Uterus (tissue), 3 donors: ENCODE measurements at regions not wholly inside any gene's neighbourhood (a gene's known extent, or its start where the extent isn't known, plus 50 kb on each side); places are given as distances from the start of the nearest gene placed in this dataset.

Experiments
- DNase-seq, 2 donors: peaks; one replicate each; pipeline ENCODE4 v3.0.0-alpha.2; 2019 to 2020
- H3K27ac ChIP-seq, 2 donors: fragments of 200-600 bp; sonication (generic); 1 replicate in 1 of 2; 2 replicates in 1 of 2; pipeline ENCODE4 v1.5.1; 2016 to 2018
- H3K27me3 ChIP-seq, 2 donors: fragments of 200-600 bp; sonication (generic); one replicate each; pipeline ENCODE4 v1.5.1; 2018 to 2019; ENCODE audit warnings: control low read depth in 1 of 2
- H3K36me3 ChIP-seq, 2 donors: fragments of 200-600 bp; sonication (generic); one replicate each; pipeline ENCODE4 v1.5.1; 2019; ENCODE audit warnings: control low read depth in 1 of 2
- H3K4me1 ChIP-seq, 2 donors: fragments of 200-600 bp; sonication (generic); one replicate each; pipeline ENCODE4 v1.5.1; 2018 to 2019; ENCODE audit warnings: control low read depth in 1 of 2
- H3K4me3 ChIP-seq, 2 donors: fragments of 200-600 bp; sonication (generic); 1 replicate in 1 of 2; 2 replicates in 1 of 2; pipeline ENCODE4 v1.5.1; 2018 to 2019; ENCODE audit warnings: mild to moderate bottlenecking in 1 of 2
- H3K9me3 ChIP-seq, 2 donors: fragments of 200-600 bp; sonication (generic); one replicate each; pipeline ENCODE4 v1.5.1; 2019; ENCODE audit warnings: control low read depth in 1 of 2
- CTCF ChIP-seq, 4 experiments: fragments of 200-600 bp in 2 of 4; fragments of 450-650 bp in 2 of 4; sonication (generic) in 2 of 4; IDR thresholded peaks; one replicate each; pipeline ENCODE4 v1.5.1; 2016 to 2019; ENCODE audit warnings: antibody characterized with exemption in 4 of 4, mild to moderate bottlenecking in 2 of 4, moderate library complexity in 1 of 4
- POLR2A ChIP-seq, 2 donors: fragments of 450-650 bp; IDR thresholded peaks; one replicate each; pipeline ENCODE4 v1.6.1; 2016; ENCODE audit warnings: antibody characterized with exemption in 2 of 2, mild to moderate bottlenecking in 1 of 2, moderate library complexity in 1 of 2
- intact Hi-C: fragments of 100-400 bp; cut with DNase I; formaldehyde crosslinking; loops from one replicate; pipeline ENCODE4 v1.15.1; 2023; ENCODE audit warnings: low total_unique reads
- donor health status: DM: yes; HTN: yes; CAD: no.

GRCh38 chr14:98069712-98070171 lies 1202.3 kb downstream of the BCL11B start:
- no peak for DNase-seq
- Histone ChIP-seq H3K27ac (no peak overlapping the region), H3K4me3 (no peak overlapping the region), H3K36me3 (no peaks in the 10 kb centered on the region), H3K27me3 (no peaks in the 10 kb centered on the region), H3K9me3 (no peaks in the 10 kb centered on the region), H3K4me1 (no peaks in the 10 kb centered on the region)
- intact Hi-C loops = no loop called here
- TF ChIP-seq CTCF (IDR thresholded peaks at IDR 0.05) = no peak
- no peak for TF ChIP-seq POLR2A (IDR thresholded peaks at IDR 0.05)

- Histone ChIP-seq H3K4me3 (no peak overlapping the region), H3K27me3 (no peaks in the 10 kb centered on the region), H3K27ac (no peak overlapping the region), H3K36me3 (no peaks in the 10 kb centered on the region), H3K9me3 (no peaks in the 10 kb centered on the region), H3K4me1 (no peaks in the 10 kb centered on the region)
- intact Hi-C loops = no loop called here
- TF ChIP-seq POLR2A (IDR thresholded peaks at IDR 0.05) = no peak
- no peak for TF ChIP-seq CTCF (IDR thresholded peaks at IDR 0.05)
- DNase-seq = no peak
These were observed 1201.5 kb downstream of the BCL11B start for GRCh38 chr14:98070536-98070935.

GRCh38 chr14:98074111-98074510 lies 1197.9 kb downstream of the BCL11B start:
- no peaks in the 10 kb centered on the region for H3K36me3 ChIP-seq
- no peaks in the 10 kb centered on the region for H3K27me3 ChIP-seq
- H3K27ac ChIP-seq = no peak overlapping the region
- intact Hi-C loops = no loop called here
- H3K4me1 ChIP-seq = no peaks in the 10 kb centered on the region
- H3K4me3 ChIP-seq = no peak overlapping the region
- TF ChIP-seq CTCF (IDR thresholded peaks at IDR 0.05) (no peak), POLR2A (IDR thresholded peaks at IDR 0.05) (no peak)
- no peaks in the 10 kb centered on the region for H3K9me3 ChIP-seq
- no peak for DNase-seq

- Histone ChIP-seq H3K9me3 (no peaks in the 10 kb centered on the region), H3K27ac (no peak overlapping the region), H3K4me1 (no peaks in the 10 kb centered on the region), H3K27me3 (no peaks in the 10 kb centered on the region), H3K4me3 (no peak overlapping the region), H3K36me3 (no peaks in the 10 kb centered on the region)
- DNase-seq = no peak
- TF ChIP-seq POLR2A (IDR thresholded peaks at IDR 0.05) = no peak
- TF ChIP-seq CTCF (IDR thresholded peaks at IDR 0.05) = no peak
- intact Hi-C loops = no loop called here
These were observed 1194.8 kb downstream of the BCL11B start for GRCh38 chr14:98077176-98077575.

- no peaks in the 10 kb centered on the region for H3K36me3 ChIP-seq
- H3K27ac ChIP-seq = no peak overlapping the region
- intact Hi-C loops = no loop called here
- H3K27me3 ChIP-seq = no peaks in the 10 kb centered on the region
- H3K4me1 ChIP-seq = no peaks in the 10 kb centered on the region
- DNase-seq = no peak
- H3K9me3 ChIP-seq = no peaks in the 10 kb centered on the region
- no peak for TF ChIP-seq POLR2A (IDR thresholded peaks at IDR 0.05)
- no peak for TF ChIP-seq CTCF (IDR thresholded peaks at IDR 0.05)
- no peak overlapping the region for H3K4me3 ChIP-seq
These were observed 1189.2 kb downstream of the BCL11B start for GRCh38 chr14:98082833-98083232.
